H1 (cell line): ENCODE measurements at regions not wholly inside any gene's neighbourhood (a gene's known extent, or its start where the extent isn't known, plus 50 kb on each side); places are given as distances from the start of the nearest gene placed in this dataset.
A peak's percentile ranks its signal among the peaks of the same experiment; 100 is the strongest.

ENCODE experiments used
- CTCF ChIA-PET: fragments of 300-600 bp; sonication (Branson Sonifier 250); formaldehyde crosslinking; loops from one replicate; lab custom pipeline; 2021; ENCODE audit not compliant: partially characterized antibody; lab: Charles Lee
- POLR2A ChIA-PET: fragments of 300-600 bp; sonication (Branson Sonifier 250); formaldehyde crosslinking; loops from one replicate; lab custom pipeline; 2021; ENCODE audit warnings: inconsistent platforms; ENCODE audit not compliant: partially characterized antibody; lab: Charles Lee
- DNase-seq, 2 experiments: peaks; one replicate each; pipeline versions ENCODE4 v3.0.0 to v3.0.0-alpha.2; 2010 to 2022; ENCODE audit warnings: low spot score in 2 of 2, low read depth in 1 of 2, mixed read lengths in 1 of 2
- FAIRE-seq: peaks from 2 replicates; lab custom pipeline; 2011; peaks lifted over from hg19 to GRCh38; lab: Jason Lieb, UNC
- H2AFZ ChIP-seq: 2 replicates; pipeline ENCODE4 v1.8.1; 2012; ENCODE audit warnings: low read length, inconsistent platforms
- H2AK5ac ChIP-seq: 2 replicates; pipeline ENCODE4 v1.6.1; 2013; ENCODE audit warnings: low read depth, low read length
- H2BK120ac ChIP-seq: replicated peaks from 2 replicates; pipeline ENCODE3; 2013; ENCODE audit warnings: low read depth, low read length, inconsistent platforms
- H2BK12ac ChIP-seq: 2 replicates; pipeline ENCODE4 v1.6.1; 2013; ENCODE audit warnings: low read depth, low read length
- H2BK15ac ChIP-seq: 2 replicates; pipeline ENCODE4 v1.6.1; 2013; ENCODE audit warnings: low read length
- H2BK20ac ChIP-seq: 2 replicates; pipeline ENCODE4 v1.6.1; 2013; ENCODE audit warnings: low read length
- H2BK5ac ChIP-seq: 2 replicates; pipeline ENCODE4 v1.6.1; 2013; ENCODE audit warnings: low read depth, low read length
- H3K14ac ChIP-seq: 2 replicates; pipeline ENCODE4 v1.6.1; 2013; ENCODE audit warnings: inconsistent platforms; ENCODE audit not compliant: insufficient read length
- H3K18ac ChIP-seq: 2 replicates; pipeline ENCODE4 v1.6.1; 2013; ENCODE audit warnings: low read length; ENCODE audit errors: extremely low read depth
- H3K23ac ChIP-seq: 2 replicates; pipeline ENCODE4 v1.6.1; 2013; ENCODE audit warnings: inconsistent platforms; ENCODE audit not compliant: insufficient read length
- H3K23me2 ChIP-seq: 2 replicates; pipeline ENCODE4 v1.6.1; 2013; ENCODE audit warnings: low read depth, low read length
- H3K27ac ChIP-seq: 2 replicates; pipeline ENCODE4 v1.6.1; 2011; ENCODE audit warnings: low read depth, low read length, inconsistent platforms
- H3K27me3 ChIP-seq, 4 experiments: replicated peaks in 1 of 4; 1 replicate in 1 of 4; 2 replicates in 3 of 4; pipeline versions ENCODE4 v1.6.1 to v1.8.1; 2011 to 2013; ENCODE audit warnings: low read length in 3 of 4, mild to moderate bottlenecking in 3 of 4, inconsistent platforms in 2 of 4, mixed read lengths in 2 of 4, moderate library complexity in 1 of 4; ENCODE audit not compliant: control insufficient read depth in 3 of 4, insufficient read depth in 3 of 4; ENCODE audit errors: extremely low read depth in 1 of 4
- H3K36me3 ChIP-seq, 4 experiments: 2 replicates each; pipeline versions ENCODE4 v1.6.1 to v1.8.1; 2011 to 2013; ENCODE audit warnings: mild to moderate bottlenecking in 4 of 4, low read length in 3 of 4, moderate library complexity in 2 of 4, control low read depth in 1 of 4, inconsistent platforms in 1 of 4; ENCODE audit not compliant: insufficient read depth in 4 of 4, control insufficient read depth in 2 of 4
- H3K4ac ChIP-seq: replicated peaks from 2 replicates; pipeline ENCODE3; 2013; ENCODE audit warnings: low read length, low read depth, mixed read lengths, inconsistent platforms; ENCODE audit not compliant: insufficient read length
- H3K4me1 ChIP-seq, 4 experiments: replicated peaks in 1 of 4; 1 replicate in 1 of 4; 2 replicates in 3 of 4; pipeline versions ENCODE4 v1.6.1 to v1.8.1; 2011 to 2013; ENCODE audit warnings: low read length in 3 of 4, inconsistent platforms in 2 of 4, mixed read lengths in 1 of 4; ENCODE audit not compliant: insufficient read depth in 4 of 4, control insufficient read depth in 3 of 4
- H3K4me2 ChIP-seq, 2 experiments: 2 replicates each; pipeline versions ENCODE4 v1.6.1 to v1.8.1; 2011 to 2013; ENCODE audit warnings: low read depth in 2 of 2, low read length in 2 of 2, control low read depth in 1 of 2, inconsistent platforms in 1 of 2, mild to moderate bottlenecking in 1 of 2; ENCODE audit not compliant: insufficient read depth in 1 of 2
- H3K4me3 ChIP-seq, 4 experiments: fragments of 200-600, 300-600 bp in 1 of 4; sonication (generic), shearing (Covaris generic), sonication (Bioruptor Twin) in 1 of 4; 2 replicates each; pipeline versions ENCODE4 v1.5.1 to v1.8.1; 2011 to 2016; ENCODE audit warnings: low read length in 4 of 4, low read depth in 3 of 4, control low read depth in 2 of 4, inconsistent platforms in 2 of 4, mild to moderate bottlenecking in 2 of 4, mixed read lengths in 1 of 4, moderate library complexity in 1 of 4; ENCODE audit not compliant: insufficient read depth in 2 of 4; ENCODE audit errors: extremely low read depth in 1 of 4
- H3K56ac ChIP-seq: replicated peaks from 2 replicates; pipeline ENCODE3; 2013; ENCODE audit warnings: low read depth, mild to moderate bottlenecking, mixed read lengths, low read length, inconsistent platforms; ENCODE audit not compliant: insufficient read length
- H3K79me1 ChIP-seq: 2 replicates; pipeline ENCODE4 v1.6.1; 2013; ENCODE audit warnings: low read depth, low read length, control low read depth
- H3K79me2 ChIP-seq, 2 experiments: 2 replicates each; pipeline versions ENCODE4 v1.6.1 to v1.8.1; 2012 to 2013; ENCODE audit warnings: low read length in 2 of 2, mild to moderate bottlenecking in 2 of 2, inconsistent platforms in 1 of 2; ENCODE audit not compliant: insufficient read depth in 2 of 2, control insufficient read depth in 1 of 2
- H3K9ac ChIP-seq, 4 experiments: replicated peaks in 1 of 4; 1 replicate in 1 of 4; 2 replicates in 3 of 4; pipeline versions ENCODE4 v1.6.1 to v1.8.1; 2011 to 2013; ENCODE audit warnings: low read depth in 3 of 4, low read length in 3 of 4, control low read depth in 2 of 4, mild to moderate bottlenecking in 2 of 4, moderate library complexity in 2 of 4, inconsistent platforms in 1 of 4; ENCODE audit errors: extremely low read depth in 1 of 4
- H3K9me3 ChIP-seq, 2 experiments: 2 replicates each; pipeline versions ENCODE4 v1.6.1 to v1.8.1; 2012 to 2013; ENCODE audit warnings: mild to moderate bottlenecking in 2 of 2, moderate library complexity in 2 of 2, control low read depth in 1 of 2, inconsistent platforms in 1 of 2, low read depth in 1 of 2, low read length in 1 of 2, mixed read lengths in 1 of 2; ENCODE audit not compliant: insufficient read depth in 2 of 2
- H4K20me1 ChIP-seq, 2 experiments: replicated peaks in 1 of 2; 2 replicates each; pipeline versions ENCODE3 to v1.8.1; 2011 to 2013; ENCODE audit warnings: inconsistent platforms in 2 of 2, low read length in 2 of 2, mild to moderate bottlenecking in 1 of 2; ENCODE audit not compliant: insufficient read depth in 2 of 2, control insufficient read depth in 1 of 2
- H4K5ac ChIP-seq: 2 replicates; pipeline ENCODE4 v1.6.1; 2013; ENCODE audit warnings: low read length, low read depth, mixed read lengths, inconsistent platforms; ENCODE audit not compliant: insufficient read length
- H4K8ac ChIP-seq: 2 replicates; pipeline ENCODE4 v1.8.0; 2013; ENCODE audit warnings: mild to moderate bottlenecking, moderate library complexity, low read length, inconsistent platforms; ENCODE audit not compliant: insufficient read depth; ENCODE audit errors: extremely low read depth
- H4K91ac ChIP-seq: replicated peaks from 2 replicates; pipeline ENCODE3; 2013; ENCODE audit warnings: low read length, mixed read lengths, inconsistent platforms; ENCODE audit not compliant: insufficient read length
- BCL11A ChIP-seq, 2 experiments: IDR thresholded peaks; one replicate each; pipeline ENCODE4 v1.6.1; 2011; ENCODE audit warnings: low read depth in 2 of 2, low read length in 2 of 2, mild to moderate bottlenecking in 2 of 2
- GABPA ChIP-seq: IDR thresholded peaks from 2 replicates; pipeline ENCODE4 v1.6.1; 2011; ENCODE audit warnings: mild to moderate bottlenecking, low read length, moderate library complexity, borderline replicate concordance; ENCODE audit not compliant: insufficient read depth
- SIN3A ChIP-seq, 2 experiments: IDR thresholded peaks in 1 of 2; conservative IDR thresholded peaks in 1 of 2; 2 replicates each; pipeline ENCODE4 v1.6.1; 2011 to 2012; ENCODE audit warnings: low read length in 2 of 2, improper control_type of control experiment in 1 of 2, low read depth in 1 of 2, mild to moderate bottlenecking in 1 of 2
- WGBS, 2 experiments: shearing (Covaris generic) in 1 of 2; methylation state at CpG; one replicate each; pipeline versions ENCODE4 v1.1.6 to v1.1.7; 2013 to 2015; ENCODE audit warnings: low lambda C conversion rate in 2 of 2, mixed read lengths in 2 of 2, inconsistent platforms in 1 of 2, low coverage in 1 of 2, missing lambda C conversion rate in 1 of 2; ENCODE audit not compliant: insufficient replicate concordance in 2 of 2, insufficient coverage in 1 of 2, insufficient read length in 1 of 2; ENCODE audit errors: extremely low coverage in 1 of 2, missing lambda C conversion rate in 1 of 2; 5-methylcytosine and 5-hydroxymethylcytosine counted together

DNA sequence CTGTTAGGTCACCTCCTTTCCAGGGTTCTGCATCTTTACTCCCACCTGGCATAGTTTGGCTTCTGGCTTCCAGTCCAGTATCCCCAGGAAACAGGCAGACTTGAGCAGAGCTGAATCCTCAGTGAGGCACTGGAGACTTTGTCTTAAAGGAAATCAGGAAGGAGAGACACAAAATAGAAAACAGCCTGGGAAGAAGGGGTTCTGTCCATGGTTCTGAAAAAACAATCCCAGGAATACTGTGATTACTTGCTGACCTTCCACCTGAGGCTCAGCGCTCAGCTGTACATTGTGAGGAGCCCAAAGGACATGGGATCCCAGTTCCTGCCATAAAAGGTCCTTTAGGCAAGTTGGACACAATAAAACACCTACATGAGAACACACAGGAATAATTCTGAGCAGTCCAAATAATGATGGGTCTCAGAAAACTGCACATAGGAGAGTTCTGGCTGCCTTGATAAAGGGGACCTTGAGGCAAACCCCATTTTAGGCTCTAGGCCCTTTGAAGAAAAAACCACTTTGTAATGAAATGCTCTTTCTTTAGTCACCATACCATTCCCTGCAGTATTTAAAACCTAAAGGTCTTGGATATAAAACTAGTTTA is 81.4 kb upstream of the CRHR1 start:
- Histone ChIP-seq H2AK5ac (no peak overlapping the region), H4K8ac (no peak overlapping the region), H3K18ac (no peak overlapping the region), H3K9me3 (no peaks in the 10 kb centered on the region), H3K4me1 (peaks cover 0 to 6% (median 3%) of the 10 kb centered on the region in 4 experiments; a peak in 5 of 7 replicates), H3K79me2 (no peaks in the 10 kb centered on the region), H2BK20ac (no peak overlapping the region), H3K4me3 (no peak overlapping the region), H2BK15ac (no peak overlapping the region), H3K9ac (no peak overlapping the region), H3K4ac (no peak overlapping the region), H2BK120ac (no peak overlapping the region), H3K27me3 (peaks cover 0 to 2% (median 0%) of the 10 kb centered on the region in 4 experiments; a peak in 2 of 7 replicates), H3K27ac (no peak overlapping the region), H3K4me2 (no peak overlapping the region), H3K79me1 (no peaks in the 10 kb centered on the region), H3K56ac (no peak overlapping the region), H4K91ac (no peak overlapping the region), H2BK5ac (no peak overlapping the region), H4K5ac (no peak overlapping the region), H2BK12ac (no peak overlapping the region), H3K23ac (no peak overlapping the region), H2AFZ (no peak overlapping the region), H3K23me2 (no peaks in the 10 kb centered on the region; the same call in 1 of the 2 replicates), H4K20me1 (peaks cover 2 to 4% of the 10 kb centered on the region in 2 experiments), H3K36me3 (no peaks in the 10 kb centered on the region), H3K14ac (no peak overlapping the region)
- TF ChIP-seq SIN3A (conservative IDR thresholded peaks at IDR 0.05 in 1 of 2, IDR thresholded peaks at IDR 0.05 in 1 of 2; ENCODE audit: low read depth in 1 of 2, low read length in 2 of 2) (0 out of 4 replicates have a peak, but pooled peaks have one; percentile 29 to 65), BCL11A (IDR thresholded peaks at IDR 0.05; ENCODE audit: low read depth in 2 of 2, low read length in 2 of 2) (no peak), GABPA (no peak)
- ChIA-PET CTCF (interaction anchor here (0.7 to 7.4 kb wide), 9 partner anchors 13 to 458 kb away, joined by 3 to 35 read pairs (median 4); no protein-coding TSS in a partner anchor), POLR2A (no interaction called here)
- DNase-seq (no peak), FAIRE-seq (peak; percentile 58)
- 69% methylated on average over 1 of the region's 1 CpG; no CpG with 5 or more reads in 1 of the 2 experiments for WGBS, 2 experiments
